ENCODE measurements at regions not wholly inside any gene's neighbourhood (a gene's known extent, or its start where the extent isn't known, plus 50 kb on each side); places are given as distances from the start of the nearest gene placed in this dataset.

DNA sequence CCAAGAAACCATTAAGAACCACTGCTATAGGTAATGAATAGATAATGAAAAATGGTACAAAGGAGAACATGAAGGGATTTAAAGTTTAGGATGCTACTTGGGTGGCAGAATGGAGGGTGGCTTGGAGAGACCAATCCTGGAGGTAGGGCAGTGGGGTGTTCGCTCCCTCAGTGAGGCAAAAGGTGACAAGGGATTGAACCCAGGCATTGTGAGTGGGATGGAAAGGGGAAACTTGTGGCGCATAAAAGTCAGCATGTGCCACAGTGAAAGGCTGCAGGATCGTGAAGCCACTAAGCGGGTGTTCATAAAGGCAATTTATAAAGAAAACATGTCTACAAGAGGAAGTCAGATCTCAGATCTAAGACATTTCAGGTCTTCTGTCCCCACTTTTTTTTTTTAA is 76.7 kb upstream of the SLC38A2 start:
- TF ChIP-seq, protein P1, sequence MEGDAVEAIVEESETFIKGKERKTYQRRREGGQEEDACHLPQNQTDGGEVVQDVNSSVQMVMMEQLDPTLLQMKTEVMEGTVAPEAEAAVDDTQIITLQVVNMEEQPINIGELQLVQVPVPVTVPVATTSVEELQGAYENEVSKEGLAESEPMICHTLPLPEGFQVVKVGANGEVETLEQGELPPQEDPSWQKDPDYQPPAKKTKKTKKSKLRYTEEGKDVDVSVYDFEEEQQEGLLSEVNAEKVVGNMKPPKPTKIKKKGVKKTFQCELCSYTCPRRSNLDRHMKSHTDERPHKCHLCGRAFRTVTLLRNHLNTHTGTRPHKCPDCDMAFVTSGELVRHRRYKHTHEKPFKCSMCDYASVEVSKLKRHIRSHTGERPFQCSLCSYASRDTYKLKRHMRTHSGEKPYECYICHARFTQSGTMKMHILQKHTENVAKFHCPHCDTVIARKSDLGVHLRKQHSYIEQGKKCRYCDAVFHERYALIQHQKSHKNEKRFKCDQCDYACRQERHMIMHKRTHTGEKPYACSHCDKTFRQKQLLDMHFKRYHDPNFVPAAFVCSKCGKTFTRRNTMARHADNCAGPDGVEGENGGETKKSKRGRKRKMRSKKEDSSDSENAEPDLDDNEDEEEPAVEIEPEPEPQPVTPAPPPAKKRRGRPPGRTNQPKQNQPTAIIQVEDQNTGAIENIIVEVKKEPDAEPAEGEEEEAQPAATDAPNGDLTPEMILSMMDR (conservative IDR thresholded peaks at IDR 0.05) = no peak
- H3K36me3 Mint-ChIP-seq (ENCODE audit: low read depth) = no peaks in the 10 kb centered on the region

DNA sequence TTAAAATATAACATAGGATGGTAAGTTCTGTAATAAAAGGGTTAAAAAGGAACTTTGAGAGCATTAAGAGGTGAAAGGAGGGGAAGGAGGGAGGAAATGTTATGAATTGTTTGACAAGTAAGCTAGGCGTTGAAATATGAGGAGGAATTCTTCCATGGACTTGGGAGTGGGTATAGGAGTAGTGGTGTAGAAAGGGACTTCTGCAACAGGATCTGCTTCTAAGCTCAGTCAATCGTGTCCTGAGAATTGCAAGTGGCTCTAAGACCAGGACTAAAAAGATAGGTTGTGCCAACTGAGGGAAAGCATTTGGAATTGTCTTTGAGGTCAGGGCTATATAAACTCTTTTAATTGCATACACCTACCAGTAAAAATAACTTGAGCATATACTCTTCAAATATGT is 74.1 kb upstream of the SLC38A2 start:
- TF ChIP-seq, protein P1 (conservative IDR thresholded peaks at IDR 0.05) = no peak
- Mint-ChIP-seq H3K9me3 (no peaks in the 10 kb centered on the region), H3K4me1 (peaks cover 10% of the 10 kb centered on the region), H3K27ac (ENCODE audit: unreplicated experiment) (no peak overlapping the region), H3K27me3 (ENCODE audit: low read depth) (no peaks in the 10 kb centered on the region), H3K36me3 (ENCODE audit: low read depth) (no peaks in the 10 kb centered on the region), H3K4me3 (no peak overlapping the region)
- DNase-seq (ENCODE audit: low read depth, low spot score) = no peak

More for the DNA sequence above, 76.7 kb upstream of the SLC38A2 start:
- Mint-ChIP-seq H3K27ac (ENCODE audit: unreplicated experiment) (no peak overlapping the region), H3K27me3 (ENCODE audit: low read depth) (no peaks in the 10 kb centered on the region), H3K4me3 (no peak overlapping the region), H3K4me1 (peaks cover 10% of the 10 kb centered on the region), H3K9me3 (no peaks in the 10 kb centered on the region)
- DNase-seq (ENCODE audit: low read depth, low spot score) = no peak

DNA sequence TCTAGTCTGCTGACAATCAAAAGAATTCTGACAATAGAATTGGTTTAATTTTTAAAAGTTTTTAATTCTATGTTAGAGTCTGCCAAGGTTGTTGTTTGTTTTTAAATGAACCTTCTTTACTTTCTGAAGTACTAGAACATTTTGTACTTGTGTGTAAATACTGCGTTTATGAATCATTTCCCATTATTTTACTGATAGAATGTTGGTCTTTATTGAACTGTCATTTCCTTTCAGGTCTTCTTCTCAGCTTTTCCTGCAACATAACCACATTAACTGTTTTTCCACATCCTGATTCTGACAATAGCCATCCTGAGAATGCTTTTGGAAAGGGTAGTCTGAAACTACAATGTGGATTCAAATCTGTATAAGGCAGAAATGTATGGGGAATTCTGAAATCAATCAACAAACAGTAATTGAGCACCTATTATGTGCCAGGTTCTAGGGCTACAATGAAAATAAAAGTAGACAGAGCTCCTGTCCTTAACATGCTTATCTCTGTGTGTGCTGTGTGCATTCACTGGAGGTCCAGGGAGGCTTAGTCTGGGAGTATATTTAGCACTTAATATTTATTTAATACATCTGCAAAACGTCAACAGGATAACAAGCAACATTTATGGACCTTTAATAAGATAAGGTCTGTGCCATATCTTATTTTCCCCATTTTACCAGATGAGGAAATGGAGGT is 73.1 kb upstream of the SLC38A2 start:
- H3K27me3 Mint-ChIP-seq (ENCODE audit: low read depth) = no peaks in the 10 kb centered on the region
- no peaks in the 10 kb centered on the region for H3K9me3 Mint-ChIP-seq
- H3K27ac Mint-ChIP-seq (ENCODE audit: unreplicated experiment) = no peak overlapping the region
- H3K4me3 Mint-ChIP-seq = no peak overlapping the region
- no peaks in the 10 kb centered on the region for H3K36me3 Mint-ChIP-seq (ENCODE audit: low read depth)
- TF ChIP-seq, protein P1 (conservative IDR thresholded peaks at IDR 0.05) = no peak
- DNase-seq (ENCODE audit: low read depth, low spot score) = no peak
- H3K4me1 Mint-ChIP-seq = peaks cover 10% of the 10 kb centered on the region

DNA sequence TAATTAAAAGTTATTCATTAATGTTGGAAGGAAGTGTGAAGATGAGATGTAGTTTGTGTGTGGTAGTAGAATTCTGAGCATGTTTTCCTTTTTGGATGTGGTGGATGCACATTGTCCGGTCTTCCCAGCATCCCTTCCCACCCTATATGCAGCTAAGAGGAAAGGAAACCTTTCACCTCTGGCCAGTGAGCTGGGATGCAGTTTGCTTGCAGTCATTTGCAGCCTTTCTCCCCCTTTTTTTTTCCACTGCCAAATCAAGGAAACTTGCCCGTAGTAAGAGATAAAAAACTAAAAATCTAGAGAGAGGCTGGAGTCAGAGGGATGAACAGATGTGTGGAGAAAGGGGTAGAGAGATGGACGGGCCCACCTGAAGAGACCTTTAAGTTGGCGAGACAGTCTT is 72.5 kb upstream of the SLC38A2 start:
- Mint-ChIP-seq H3K36me3 (ENCODE audit: low read depth) (no peaks in the 10 kb centered on the region), H3K4me3 (no peak overlapping the region), H3K27me3 (ENCODE audit: low read depth) (no peaks in the 10 kb centered on the region), H3K27ac (ENCODE audit: unreplicated experiment) (no peak overlapping the region), H3K4me1 (peaks cover 9% of the 10 kb centered on the region), H3K9me3 (no peaks in the 10 kb centered on the region)
- no peak for DNase-seq (ENCODE audit: low read depth, low spot score)
- TF ChIP-seq, protein P1 (conservative IDR thresholded peaks at IDR 0.05) = no peak

DNA sequence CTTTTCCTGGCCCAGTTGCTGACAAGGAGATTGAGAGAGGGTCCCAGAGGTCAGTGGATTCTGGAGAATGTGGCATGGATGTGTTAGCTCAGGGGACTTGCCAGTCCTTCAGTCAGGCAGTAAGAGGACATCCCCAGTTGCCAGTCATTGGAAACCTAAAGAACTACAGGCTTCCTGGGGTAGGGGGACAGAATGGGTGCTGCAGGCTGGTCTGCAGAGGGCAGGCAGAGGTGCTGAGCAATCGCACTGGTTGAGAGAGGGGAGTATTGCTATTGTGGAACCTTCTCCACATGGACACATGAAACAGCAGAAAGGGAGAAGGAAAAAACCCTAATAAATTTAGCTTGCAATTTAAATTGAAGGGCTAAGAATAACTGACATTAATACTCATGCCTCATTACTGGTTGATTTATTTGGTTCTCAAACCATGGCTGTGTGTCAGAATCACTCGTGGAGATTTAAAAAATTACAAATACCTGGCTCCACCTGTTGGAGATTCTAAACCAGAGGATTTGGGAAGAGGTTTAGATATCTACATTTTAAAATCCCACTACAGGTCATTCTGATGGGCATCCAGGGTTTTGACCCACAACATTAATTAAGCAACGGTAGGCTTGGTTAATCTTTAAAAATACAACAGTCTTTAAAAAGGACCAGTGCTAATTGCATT is 71.2 kb upstream of the SLC38A2 start:
- Mint-ChIP-seq H3K36me3 (ENCODE audit: low read depth) (no peaks in the 10 kb centered on the region), H3K4me3 (no peak overlapping the region), H3K4me1 (no peaks in the 10 kb centered on the region), H3K27ac (ENCODE audit: unreplicated experiment) (no peak overlapping the region), H3K27me3 (ENCODE audit: low read depth) (no peaks in the 10 kb centered on the region), H3K9me3 (no peaks in the 10 kb centered on the region)
- no peak for DNase-seq (ENCODE audit: low read depth, low spot score)
- TF ChIP-seq, protein P1 (conservative IDR thresholded peaks at IDR 0.05) = no peak
